Calu3 (cell line): ENCODE measurements at regions not wholly inside any gene's neighbourhood (a gene's known extent, or its start where the extent isn't known, plus 50 kb on each side); places are given as distances from the start of the nearest gene placed in this dataset.

Experiments
- BruUV-seq: library from RNA; stranded (reverse); fragments of 400-500 nt; replicated peaks from 2 replicates; lab custom pipeline; 2021; lab: Mats Ljungman, UMichigan
- CTCF ChIA-PET: fragments of 300-600 bp; sonication (Branson Sonifier 250); formaldehyde crosslinking; loops from one replicate; lab custom pipeline; 2022; ENCODE audit warnings: antibody characterized with exemption; lab: Charles Lee
- DNase-seq: peaks from one replicate; pipeline ENCODE4 v3.0.0; 2022
- H3K27ac Mint-ChIP-seq: one replicate; pipeline ENCODE4 v1.8.0; 2022; ENCODE audit warnings: mixed read lengths; ENCODE audit not compliant: unreplicated experiment
- H3K27me3 Mint-ChIP-seq: one replicate; pipeline ENCODE4 v1.8.0; 2022; ENCODE audit warnings: mixed read lengths; ENCODE audit not compliant: unreplicated experiment
- H3K36me3 Mint-ChIP-seq: one replicate; pipeline ENCODE4 v1.8.0; 2022; ENCODE audit warnings: mild to moderate bottlenecking, moderate library complexity, mixed read lengths; ENCODE audit not compliant: insufficient read depth, unreplicated experiment
- H3K4me1 Mint-ChIP-seq: one replicate; pipeline ENCODE4 v1.8.0; 2022; ENCODE audit warnings: mild to moderate bottlenecking, low read depth, mixed read lengths; ENCODE audit not compliant: unreplicated experiment
- H3K4me3 Mint-ChIP-seq: one replicate; pipeline ENCODE4 v1.8.0; 2022; ENCODE audit warnings: mild to moderate bottlenecking, low read depth, moderate library complexity, mixed read lengths; ENCODE audit not compliant: unreplicated experiment
- H3K9me3 Mint-ChIP-seq: one replicate; pipeline ENCODE4 v1.8.0; 2022; ENCODE audit warnings: low read depth, mixed read lengths; ENCODE audit not compliant: unreplicated experiment
- CTCF ChIP-seq: fragments of 200-600 bp; IDR thresholded peaks from one replicate; pipeline ENCODE4 v1.8.0; 2022; ENCODE audit warnings: antibody characterized with exemption; ENCODE audit not compliant: unreplicated experiment
- intact Hi-C: fragments of 100-400 bp; cut with micrococcal nuclease; formaldehyde crosslinking; loops from one replicate; pipeline ENCODE4 v1.10.0; 2022; ENCODE audit not compliant: unreplicated experiment

DNA sequence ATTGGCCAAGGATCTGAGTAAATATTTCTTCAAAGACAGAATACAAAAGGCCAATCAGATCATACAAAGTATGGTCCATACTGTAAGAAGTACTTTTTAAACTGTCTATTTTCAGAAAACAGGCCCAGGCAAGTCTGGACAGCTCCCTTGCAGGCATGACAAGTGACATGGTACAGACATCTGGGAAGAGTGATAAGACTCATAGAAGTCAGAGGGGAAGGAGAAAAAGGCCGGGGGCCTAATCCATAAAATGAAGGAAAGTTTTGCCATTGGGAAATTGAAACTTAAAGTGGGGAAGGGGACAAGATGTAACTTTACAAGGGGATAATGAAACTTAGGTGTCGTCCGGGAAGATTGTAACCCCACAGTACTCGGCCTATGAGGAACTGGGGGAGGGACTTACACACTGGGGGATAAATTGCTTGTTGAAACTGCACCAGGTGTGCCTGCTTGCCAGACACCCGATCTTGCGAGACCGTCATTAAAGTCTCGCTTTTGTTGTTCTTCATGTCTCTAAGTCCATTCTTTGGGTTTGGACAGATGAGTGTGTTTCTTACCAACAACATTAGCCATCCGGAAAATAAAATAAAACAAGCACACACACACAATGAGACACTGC, 684.0 kb downstream of the CDH11 start:
- no TSS peak for BruUV-seq
- no peaks in the 10 kb centered on the region for H3K36me3 Mint-ChIP-seq
- no peak for TF ChIP-seq CTCF
- intact Hi-C loops: no loop called here
- H3K27me3 Mint-ChIP-seq: no peaks in the 10 kb centered on the region
- H3K9me3 Mint-ChIP-seq: peaks cover 12% of the 10 kb centered on the region
- CTCF ChIA-PET: no interaction called here
- no peak overlapping the region for H3K27ac Mint-ChIP-seq
- H3K4me1 Mint-ChIP-seq: no peaks in the 10 kb centered on the region
- no peak overlapping the region for H3K4me3 Mint-ChIP-seq
- DNase-seq: no peak

GRCh38 chr16:64434526-64435069, 687.3 kb downstream of the CDH11 start:
- H3K9me3 Mint-ChIP-seq: peaks cover 16% of the 10 kb centered on the region

DNA sequence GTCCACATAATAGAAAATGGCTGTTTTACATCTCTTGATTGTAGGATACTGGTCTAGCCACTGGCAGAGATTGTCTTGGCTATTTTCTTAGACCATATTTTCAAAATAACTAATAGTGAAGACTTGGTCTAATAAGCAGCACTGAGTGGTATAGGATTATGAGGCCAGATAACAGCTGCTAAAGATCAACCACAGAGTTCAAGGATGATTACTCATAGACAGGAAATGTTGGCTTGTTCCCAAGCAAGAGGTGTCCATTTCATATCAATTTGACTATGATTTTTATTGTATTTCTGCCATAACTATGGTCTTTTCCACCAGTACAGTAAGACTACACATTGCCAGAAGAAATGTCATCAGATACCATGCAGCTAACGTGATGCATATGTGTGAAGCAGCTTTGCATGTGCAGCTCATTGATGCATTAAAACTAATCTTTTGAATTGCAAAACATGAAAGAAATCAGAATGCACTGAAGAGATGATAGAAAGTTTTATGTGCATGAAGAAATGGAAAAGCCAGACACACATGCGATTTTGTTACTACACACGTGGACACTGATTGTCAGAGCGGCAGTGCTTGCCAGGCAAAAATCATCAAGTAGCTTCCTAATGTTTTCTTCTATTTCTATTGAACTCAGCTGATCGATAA, 693.3 kb downstream of the CDH11 start:
- peaks cover 22% of the 10 kb centered on the region for H3K9me3 Mint-ChIP-seq
- intact Hi-C loops: no loop called here
- H3K27me3 Mint-ChIP-seq: no peaks in the 10 kb centered on the region
- no TSS peak for BruUV-seq
- TF ChIP-seq CTCF: no peak
- CTCF ChIA-PET: no interaction called here
- H3K4me1 Mint-ChIP-seq: no peaks in the 10 kb centered on the region
- H3K27ac Mint-ChIP-seq: no peak overlapping the region
- no peaks in the 10 kb centered on the region for H3K36me3 Mint-ChIP-seq
- H3K4me3 Mint-ChIP-seq: no peak overlapping the region
- no peak for DNase-seq

More at GRCh38 chr16:64434526-64435069, 687.3 kb downstream of the CDH11 start:
- DNase-seq: no peak
- no peak overlapping the region for H3K4me3 Mint-ChIP-seq
- CTCF ChIA-PET: no interaction called here
- H3K4me1 Mint-ChIP-seq: no peaks in the 10 kb centered on the region
- intact Hi-C loops: no loop called here
- no peak overlapping the region for H3K27ac Mint-ChIP-seq
- no peaks in the 10 kb centered on the region for H3K27me3 Mint-ChIP-seq
- no peak for TF ChIP-seq CTCF
- no peaks in the 10 kb centered on the region for H3K36me3 Mint-ChIP-seq
- BruUV-seq: no TSS peak

DNA sequence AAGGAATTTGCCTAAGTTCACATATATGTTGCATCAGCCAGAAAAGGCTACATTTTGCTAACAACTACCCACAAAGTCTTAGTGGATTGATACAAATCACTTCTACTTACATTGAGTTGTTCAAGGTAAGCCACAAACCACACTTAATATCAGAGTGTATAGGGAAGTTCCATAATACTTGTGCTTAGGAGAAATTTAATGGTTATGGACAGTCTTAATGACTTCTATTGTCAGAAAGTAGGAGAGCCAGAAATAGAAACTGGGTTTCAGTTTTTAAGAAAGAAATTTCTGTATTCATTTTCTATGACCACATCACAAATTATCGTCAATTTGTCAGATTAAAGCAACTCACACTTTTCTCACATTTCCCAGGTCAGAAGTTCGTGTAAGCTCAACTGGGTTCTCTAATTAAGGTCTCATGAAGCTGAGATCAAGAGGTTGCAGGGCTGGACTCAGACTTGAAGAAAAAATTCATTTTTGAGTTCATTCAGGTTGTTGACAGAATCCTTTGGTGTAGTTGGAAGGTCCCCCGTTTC, 695.7 kb downstream of the CDH11 start:
- H3K4me1 Mint-ChIP-seq: no peaks in the 10 kb centered on the region
- H3K36me3 Mint-ChIP-seq: no peaks in the 10 kb centered on the region
- peaks cover 15% of the 10 kb centered on the region for H3K9me3 Mint-ChIP-seq
- H3K27ac Mint-ChIP-seq: no peak overlapping the region
- CTCF ChIA-PET: no interaction called here
- no peaks in the 10 kb centered on the region for H3K27me3 Mint-ChIP-seq
- no TSS peak for BruUV-seq
- H3K4me3 Mint-ChIP-seq: no peak overlapping the region
- TF ChIP-seq CTCF: no peak
- intact Hi-C loops: no loop called here
- DNase-seq: no peak
